Endothelial cell of umbilical vein (primary cell): ENCODE measurements at regions not wholly inside any gene's neighbourhood (a gene's known extent, or its start where the extent isn't known, plus 50 kb on each side); places are given as distances from the start of the nearest gene placed in this dataset.

Source experiments
- BruUV-seq: library from RNA; stranded (reverse); fragments of 400-500 nt; replicated peaks from 2 replicates; lab custom pipeline; 2021; lab: Mats Ljungman, UMichigan
- CTCF ChIA-PET: fragments of 300-600, 350-600 bp; sonication (Branson Sonifier 250); formaldehyde crosslinking; loops from one replicate; lab custom pipeline; 2021; ENCODE audit warnings: antibody characterized with exemption, inconsistent platforms; lab: Charles Lee
- POLR2A ChIA-PET: fragments of 300-600, 350-600 bp; sonication (Branson Sonifier 250); formaldehyde crosslinking; loops from one replicate; lab custom pipeline; 2021; ENCODE audit warnings: antibody characterized with exemption, inconsistent platforms; lab: Charles Lee
- DNase-seq: peaks from one replicate; pipeline ENCODE4 v3.0.0-alpha.2; 2011; ENCODE audit warnings: low read depth, low spot score
- FAIRE-seq: peaks from 2 replicates; lab custom pipeline; 2011; peaks lifted over from hg19 to GRCh38; lab: Jason Lieb, UNC
- H2AFZ ChIP-seq: 2 replicates; pipeline ENCODE4 v1.6.0; 2012; ENCODE audit warnings: low read depth, low read length, control low read depth, inconsistent platforms
- H3K27ac ChIP-seq: 2 replicates; pipeline ENCODE4 v1.5.1; 2011; ENCODE audit warnings: low read depth, mild to moderate bottlenecking, control low read depth, low read length, moderate library complexity; ENCODE audit not compliant: insufficient read depth
- H3K27me3 ChIP-seq, 2 experiments: 2 replicates each; pipeline versions ENCODE4 v1.6.0 to v1.6.1; 2011; ENCODE audit warnings: low read length in 2 of 2, mixed read lengths in 1 of 2; ENCODE audit not compliant: control insufficient read depth in 2 of 2, insufficient read depth in 2 of 2
- H3K36me3 ChIP-seq, 2 experiments: 2 replicates in 1 of 2; 3 replicates in 1 of 2; pipeline ENCODE4 v1.5.1; 2011; ENCODE audit warnings: low read length in 2 of 2, mild to moderate bottlenecking in 1 of 2, moderate library complexity in 1 of 2; ENCODE audit not compliant: control insufficient read depth in 2 of 2, insufficient read depth in 2 of 2; ENCODE audit errors: extremely low read depth in 1 of 2
- H3K4me1 ChIP-seq: 3 replicates; pipeline ENCODE4 v1.5.1; 2011; ENCODE audit warnings: mild to moderate bottlenecking, low read length; ENCODE audit not compliant: control insufficient read depth, insufficient read depth; ENCODE audit errors: extremely low read depth
- H3K4me2 ChIP-seq: 2 replicates; pipeline ENCODE4 v1.6.1; 2011; ENCODE audit warnings: low read length, control low read depth, mixed read lengths; ENCODE audit not compliant: insufficient read depth
- H3K4me3 ChIP-seq, 3 experiments: fragments of 200-600 bp in 1 of 3; sonication (generic), shearing (Covaris generic) in 1 of 3; replicated peaks in 1 of 3; 2 replicates each; pipeline ENCODE4 v1.5.1; 2011 to 2016; ENCODE audit warnings: control low read depth in 3 of 3, low read length in 3 of 3, mild to moderate bottlenecking in 2 of 3, inconsistent platforms in 1 of 3, low read depth in 1 of 3, moderate library complexity in 1 of 3; ENCODE audit not compliant: insufficient read depth in 1 of 3
- H3K79me2 ChIP-seq: 2 replicates; pipeline ENCODE4 v1.6.0; 2012; ENCODE audit warnings: low read length, inconsistent platforms; ENCODE audit not compliant: control insufficient read depth, insufficient read depth
- H3K9ac ChIP-seq: replicated peaks from 2 replicates; pipeline ENCODE3; 2011; ENCODE audit warnings: low read length, control low read depth; ENCODE audit not compliant: insufficient read depth; ENCODE audit errors: extremely low read depth
- H3K9me1 ChIP-seq: replicated peaks from 3 replicates; pipeline ENCODE4 v1.6.0; 2011; ENCODE audit warnings: mild to moderate bottlenecking, low read length; ENCODE audit not compliant: control insufficient read depth, insufficient read depth; ENCODE audit errors: extremely low read depth
- H3K9me3 ChIP-seq: replicated peaks from 2 replicates; pipeline ENCODE4 v1.5.1; 2012; ENCODE audit warnings: low read length, inconsistent platforms; ENCODE audit not compliant: control insufficient read depth, insufficient read depth
- H4K20me1 ChIP-seq: replicated peaks from 2 replicates; pipeline ENCODE3; 2011; ENCODE audit warnings: mild to moderate bottlenecking, low read length; ENCODE audit not compliant: control insufficient read depth, insufficient read depth; ENCODE audit errors: extremely low read depth
- EZH2 ChIP-seq: IDR thresholded peaks from 2 replicates; pipeline ENCODE4 v1.6.1; 2012; ENCODE audit warnings: borderline replicate concordance, low read depth, mild to moderate bottlenecking, moderate library complexity, low read length, inconsistent platforms; ENCODE audit not compliant: severe bottlenecking
- FOS ChIP-seq: IDR thresholded peaks from 2 replicates; pipeline ENCODE4 v1.6.1; 2011; ENCODE audit warnings: mild to moderate bottlenecking, low read length, moderate library complexity, borderline replicate concordance; ENCODE audit not compliant: insufficient read depth
- GATA2 ChIP-seq: IDR thresholded peaks from 2 replicates; pipeline ENCODE4 v1.7.0; 2011; ENCODE audit warnings: low read depth, mild to moderate bottlenecking, moderate library complexity, mixed read lengths, low read length; ENCODE audit not compliant: insufficient read length, insufficient read depth
- JUN ChIP-seq: IDR thresholded peaks from 2 replicates; pipeline ENCODE4 v1.6.1; 2011; ENCODE audit warnings: borderline replicate concordance, low read depth; ENCODE audit not compliant: insufficient read length, insufficient read depth
- MYC ChIP-seq: IDR thresholded peaks from one replicate; pipeline ENCODE4 v1.6.1; 2011; ENCODE audit warnings: mild to moderate bottlenecking, low read depth, low read length
- POLR2A ChIP-seq: IDR thresholded peaks from 2 replicates; pipeline ENCODE4 v1.6.1; 2012; ENCODE audit warnings: low read depth, mild to moderate bottlenecking, control low read depth, low read length
- POLR2AphosphoS5 ChIP-seq: IDR thresholded peaks from 2 replicates; pipeline ENCODE4 v1.6.1; 2012; ENCODE audit warnings: low read depth, mild to moderate bottlenecking, control low read depth, low read length, moderate library complexity; ENCODE audit not compliant: insufficient read depth
- dilution Hi-C: fragments of 300-500 bp; cut with MboI; formaldehyde crosslinking; loops from one replicate; pipeline ENCODE4 v1.15.0; 2019; ENCODE audit warnings: low sequenced_read_pairs; ENCODE audit not compliant: extremely low pct_ligation_motif_present
- intact Hi-C: fragments of 100-400 bp; cut with micrococcal nuclease; formaldehyde crosslinking; loops from one replicate; pipeline ENCODE4 v1.10.0; 2022
- TF ChIP-seq, protein P1 (sequence below): IDR thresholded peaks from 2 replicates; pipeline ENCODE4 v1.6.1; 2011; ENCODE audit not compliant: insufficient read depth, insufficient read length
- TF ChIP-seq, protein P2 (sequence below), 2 donors: IDR thresholded peaks; 1 replicate in 1 of 2; 2 replicates in 1 of 2; pipeline ENCODE4 v1.5.1; 2011; ENCODE audit warnings: low read length in 2 of 2, mild to moderate bottlenecking in 2 of 2, moderate library complexity in 2 of 2, control low read depth in 1 of 2, inconsistent platforms in 1 of 2, low read depth in 1 of 2; ENCODE audit not compliant: insufficient read depth in 1 of 2; ENCODE audit errors: extremely low read depth in 1 of 2

DNA sequence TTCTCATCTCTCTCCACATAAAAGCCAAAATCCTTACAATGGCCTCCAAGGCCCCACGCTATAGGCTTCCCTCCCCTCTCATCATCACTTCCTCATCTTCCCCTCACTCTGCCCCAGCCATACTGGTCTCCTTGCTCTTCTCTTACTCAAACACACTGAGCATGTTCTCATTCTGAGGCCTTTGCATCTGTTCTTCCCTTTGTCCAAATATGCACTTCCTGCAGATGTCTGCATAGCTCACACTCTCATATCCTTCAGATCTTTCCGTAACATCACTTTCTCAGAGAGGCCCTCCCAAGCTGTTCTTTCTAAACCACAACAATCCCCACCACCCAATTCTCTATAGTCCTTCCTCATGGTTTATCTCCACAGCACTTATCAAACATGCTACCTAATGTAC, 284.1 kb downstream of the HHIPL2 start:
- Histone ChIP-seq H2AFZ (no peak overlapping the region), H3K9me3 (peaks cover 2% of the 10 kb centered on the region), H3K79me2 (no peaks in the 10 kb centered on the region), H3K36me3 (no peaks in the 10 kb centered on the region), H4K20me1 (no peaks in the 10 kb centered on the region), H3K4me2 (no peak overlapping the region), H3K27ac (no peak overlapping the region), H3K9ac (no peak overlapping the region), H3K9me1 (no peaks in the 10 kb centered on the region), H3K27me3 (no peaks in the 10 kb centered on the region), H3K4me1 (no peaks in the 10 kb centered on the region), H3K4me3 (no peak overlapping the region)
- intact Hi-C loops (no loop called here), dilution Hi-C loops (no loop called here)
- CTCF ChIA-PET, result no interaction called here
- no peak for TF ChIP-seq POLR2AphosphoS5
- TF ChIP-seq, protein P1, sequence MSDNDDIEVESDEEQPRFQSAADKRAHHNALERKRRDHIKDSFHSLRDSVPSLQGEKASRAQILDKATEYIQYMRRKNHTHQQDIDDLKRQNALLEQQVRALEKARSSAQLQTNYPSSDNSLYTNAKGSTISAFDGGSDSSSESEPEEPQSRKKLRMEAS, result no peak
- TF ChIP-seq FOS, result no peak
- TF ChIP-seq, protein P2, sequence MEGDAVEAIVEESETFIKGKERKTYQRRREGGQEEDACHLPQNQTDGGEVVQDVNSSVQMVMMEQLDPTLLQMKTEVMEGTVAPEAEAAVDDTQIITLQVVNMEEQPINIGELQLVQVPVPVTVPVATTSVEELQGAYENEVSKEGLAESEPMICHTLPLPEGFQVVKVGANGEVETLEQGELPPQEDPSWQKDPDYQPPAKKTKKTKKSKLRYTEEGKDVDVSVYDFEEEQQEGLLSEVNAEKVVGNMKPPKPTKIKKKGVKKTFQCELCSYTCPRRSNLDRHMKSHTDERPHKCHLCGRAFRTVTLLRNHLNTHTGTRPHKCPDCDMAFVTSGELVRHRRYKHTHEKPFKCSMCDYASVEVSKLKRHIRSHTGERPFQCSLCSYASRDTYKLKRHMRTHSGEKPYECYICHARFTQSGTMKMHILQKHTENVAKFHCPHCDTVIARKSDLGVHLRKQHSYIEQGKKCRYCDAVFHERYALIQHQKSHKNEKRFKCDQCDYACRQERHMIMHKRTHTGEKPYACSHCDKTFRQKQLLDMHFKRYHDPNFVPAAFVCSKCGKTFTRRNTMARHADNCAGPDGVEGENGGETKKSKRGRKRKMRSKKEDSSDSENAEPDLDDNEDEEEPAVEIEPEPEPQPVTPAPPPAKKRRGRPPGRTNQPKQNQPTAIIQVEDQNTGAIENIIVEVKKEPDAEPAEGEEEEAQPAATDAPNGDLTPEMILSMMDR (IDR thresholded peaks at IDR 0.05; ENCODE audit: extremely low read depth in 1 of 2, insufficient read depth in 1 of 2, low read depth in 1 of 2, low read length in 2 of 2), result no peak
- TF ChIP-seq POLR2A, result no peak
- TF ChIP-seq JUN, result no peak
- TF ChIP-seq EZH2, result no peak
- no peak for TF ChIP-seq GATA2
- no peak for TF ChIP-seq MYC
- FAIRE-seq (no peak), DNase-seq (no peak)
- no TSS peak for BruUV-seq
- POLR2A ChIA-PET, result no interaction called here
